ENCODE measurements at regions not wholly inside any gene's neighbourhood (a gene's known extent, or its start where the extent isn't known, plus 50 kb on each side); places are given as distances from the start of the nearest gene placed in this dataset.

DNA sequence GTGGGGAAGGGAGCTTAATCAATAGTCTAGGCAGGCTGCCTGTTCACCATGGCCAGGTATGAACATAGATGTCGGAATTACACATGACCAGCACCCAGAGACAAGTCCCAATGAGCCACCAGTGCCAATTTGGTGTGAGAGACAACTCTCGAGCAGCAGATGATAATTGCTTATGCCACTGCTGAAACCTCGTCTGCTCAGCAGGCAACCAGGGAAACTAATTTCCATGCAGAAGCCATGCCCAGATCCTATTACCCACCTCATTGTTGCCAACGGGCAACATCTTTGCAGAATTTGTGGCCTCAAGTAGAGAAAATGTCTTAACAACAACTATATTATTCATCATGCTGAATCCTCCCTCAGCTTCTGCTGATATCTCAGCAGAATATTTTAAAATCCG lies 84.9 kb downstream of the CGGBP1 start:
- intact Hi-C loops (cut with DNase I; ENCODE audit: low total_unique reads) (no loop called here), in situ Hi-C loops (cut with MboI; ENCODE audit: low sequenced_read_pairs in 4 of 4) (no loop called here)

GRCh38 chr3:87969620-87970019 lies 89.2 kb downstream of the CGGBP1 start:
- H3K27ac ChIP-seq = no peak overlapping the region
- no peaks in the 10 kb centered on the region for H3K27me3 ChIP-seq
- no peaks in the 10 kb centered on the region for H3K4me1 ChIP-seq
- no peak for TF ChIP-seq POLR2A (IDR thresholded peaks at IDR 0.05)
- TF ChIP-seq, protein P1, sequence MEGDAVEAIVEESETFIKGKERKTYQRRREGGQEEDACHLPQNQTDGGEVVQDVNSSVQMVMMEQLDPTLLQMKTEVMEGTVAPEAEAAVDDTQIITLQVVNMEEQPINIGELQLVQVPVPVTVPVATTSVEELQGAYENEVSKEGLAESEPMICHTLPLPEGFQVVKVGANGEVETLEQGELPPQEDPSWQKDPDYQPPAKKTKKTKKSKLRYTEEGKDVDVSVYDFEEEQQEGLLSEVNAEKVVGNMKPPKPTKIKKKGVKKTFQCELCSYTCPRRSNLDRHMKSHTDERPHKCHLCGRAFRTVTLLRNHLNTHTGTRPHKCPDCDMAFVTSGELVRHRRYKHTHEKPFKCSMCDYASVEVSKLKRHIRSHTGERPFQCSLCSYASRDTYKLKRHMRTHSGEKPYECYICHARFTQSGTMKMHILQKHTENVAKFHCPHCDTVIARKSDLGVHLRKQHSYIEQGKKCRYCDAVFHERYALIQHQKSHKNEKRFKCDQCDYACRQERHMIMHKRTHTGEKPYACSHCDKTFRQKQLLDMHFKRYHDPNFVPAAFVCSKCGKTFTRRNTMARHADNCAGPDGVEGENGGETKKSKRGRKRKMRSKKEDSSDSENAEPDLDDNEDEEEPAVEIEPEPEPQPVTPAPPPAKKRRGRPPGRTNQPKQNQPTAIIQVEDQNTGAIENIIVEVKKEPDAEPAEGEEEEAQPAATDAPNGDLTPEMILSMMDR (IDR thresholded peaks at IDR 0.05 in 4 of 5, conservative IDR thresholded peaks at IDR 0.05 in 1 of 5) = no peak
- no peak overlapping the region for H3K4me3 ChIP-seq
- in situ Hi-C loops (cut with MboI; ENCODE audit: low sequenced_read_pairs in 4 of 4) (no loop called here), intact Hi-C loops (cut with DNase I; ENCODE audit: low total_unique reads) (no loop called here)
- H3K36me3 ChIP-seq = no peaks in the 10 kb centered on the region
- DNase-seq (no peak), ATAC-seq (no peak)
- no peaks in the 10 kb centered on the region for H3K9me3 ChIP-seq

More for the DNA sequence above, 84.9 kb downstream of the CGGBP1 start:
- Histone ChIP-seq H3K27me3 (no peaks in the 10 kb centered on the region), H3K9me3 (no peaks in the 10 kb centered on the region), H3K4me1 (no peaks in the 10 kb centered on the region), H3K27ac (no peak overlapping the region), H3K4me3 (no peak overlapping the region), H3K36me3 (no peaks in the 10 kb centered on the region)
- DNase-seq (no peak), ATAC-seq (no peak)
- TF ChIP-seq POLR2A (IDR thresholded peaks at IDR 0.05) = no peak
- TF ChIP-seq, protein P1 (IDR thresholded peaks at IDR 0.05 in 4 of 5, conservative IDR thresholded peaks at IDR 0.05 in 1 of 5) = no peak

DNA sequence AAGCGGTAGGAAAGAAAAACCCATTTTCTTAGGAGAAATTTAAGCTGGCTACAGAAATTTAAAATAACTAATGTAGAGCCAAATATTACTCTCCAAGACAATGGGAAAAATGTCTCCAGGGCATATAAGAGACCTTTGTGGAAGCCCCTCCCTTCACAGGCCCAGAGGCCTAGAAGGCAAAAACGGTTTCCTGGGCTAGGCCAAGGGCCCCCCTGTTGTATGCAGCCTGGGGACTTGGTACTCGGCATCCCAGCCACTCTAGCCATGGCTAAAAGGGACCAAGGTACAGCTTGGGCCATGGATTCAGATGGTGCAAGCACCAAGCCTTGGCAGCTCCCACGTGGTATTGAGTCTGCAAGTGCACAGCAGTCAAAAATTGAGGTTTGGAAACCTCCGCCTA lies 90.1 kb downstream of the CGGBP1 start:
- Histone ChIP-seq H3K4me3 (no peak overlapping the region), H3K27me3 (no peaks in the 10 kb centered on the region), H3K4me1 (no peaks in the 10 kb centered on the region), H3K27ac (no peak overlapping the region), H3K36me3 (no peaks in the 10 kb centered on the region), H3K9me3 (no peaks in the 10 kb centered on the region)
- in situ Hi-C loops (cut with MboI; ENCODE audit: low sequenced_read_pairs in 4 of 4) = no loop called here
- no peak for DNase-seq
- TF ChIP-seq POLR2A (IDR thresholded peaks at IDR 0.05) = no peak
- TF ChIP-seq, protein P1 (IDR thresholded peaks at IDR 0.05 in 4 of 5, conservative IDR thresholded peaks at IDR 0.05 in 1 of 5) = no peak
- ATAC-seq = no peak
- intact Hi-C loops (cut with DNase I; ENCODE audit: low total_unique reads) = no loop called here

- DNase-seq (no peak), ATAC-seq (no peak)
- in situ Hi-C loops (cut with MboI; ENCODE audit: low sequenced_read_pairs in 4 of 4) (no loop called here), intact Hi-C loops (cut with DNase I; ENCODE audit: low total_unique reads) (no loop called here)
- Histone ChIP-seq H3K27ac (no peak overlapping the region), H3K4me1 (no peaks in the 10 kb centered on the region), H3K27me3 (no peaks in the 10 kb centered on the region), H3K9me3 (no peaks in the 10 kb centered on the region), H3K4me3 (no peak overlapping the region), H3K36me3 (no peaks in the 10 kb centered on the region)
- TF ChIP-seq, protein P1 (IDR thresholded peaks at IDR 0.05 in 4 of 5, conservative IDR thresholded peaks at IDR 0.05 in 1 of 5) = no peak
- TF ChIP-seq POLR2A (IDR thresholded peaks at IDR 0.05) = no peak
These were observed 100.5 kb downstream of the CGGBP1 start for GRCh38 chr3:87958289-87958688.

- Histone ChIP-seq H3K36me3 (no peaks in the 10 kb centered on the region), H3K4me3 (no peak overlapping the region), H3K4me1 (no peaks in the 10 kb centered on the region), H3K27me3 (no peaks in the 10 kb centered on the region), H3K27ac (no peak overlapping the region), H3K9me3 (no peaks in the 10 kb centered on the region)
- intact Hi-C loops (cut with DNase I; ENCODE audit: low total_unique reads) (no loop called here), in situ Hi-C loops (cut with MboI; ENCODE audit: low sequenced_read_pairs in 4 of 4) (no loop called here)
- no peak for DNase-seq
- no peak for ATAC-seq
- TF ChIP-seq, protein P1 (IDR thresholded peaks at IDR 0.05 in 4 of 5, conservative IDR thresholded peaks at IDR 0.05 in 1 of 5) = no peak
- no peak for TF ChIP-seq POLR2A (IDR thresholded peaks at IDR 0.05)
These were observed 101.2 kb downstream of the CGGBP1 start for GRCh38 chr3:87957575-87957974.

Data from gastrocnemius medialis (tissue), 4 donors.